ENCODE measurements at regions not wholly inside any gene's neighbourhood (a gene's known extent, or its start where the extent isn't known, plus 50 kb on each side); places are given as distances from the start of the nearest gene placed in this dataset.

GRCh38 chr12:19945559-19946435 lies 422.5 kb upstream of the PDE3A start:
- TF ChIP-seq, protein P1, sequence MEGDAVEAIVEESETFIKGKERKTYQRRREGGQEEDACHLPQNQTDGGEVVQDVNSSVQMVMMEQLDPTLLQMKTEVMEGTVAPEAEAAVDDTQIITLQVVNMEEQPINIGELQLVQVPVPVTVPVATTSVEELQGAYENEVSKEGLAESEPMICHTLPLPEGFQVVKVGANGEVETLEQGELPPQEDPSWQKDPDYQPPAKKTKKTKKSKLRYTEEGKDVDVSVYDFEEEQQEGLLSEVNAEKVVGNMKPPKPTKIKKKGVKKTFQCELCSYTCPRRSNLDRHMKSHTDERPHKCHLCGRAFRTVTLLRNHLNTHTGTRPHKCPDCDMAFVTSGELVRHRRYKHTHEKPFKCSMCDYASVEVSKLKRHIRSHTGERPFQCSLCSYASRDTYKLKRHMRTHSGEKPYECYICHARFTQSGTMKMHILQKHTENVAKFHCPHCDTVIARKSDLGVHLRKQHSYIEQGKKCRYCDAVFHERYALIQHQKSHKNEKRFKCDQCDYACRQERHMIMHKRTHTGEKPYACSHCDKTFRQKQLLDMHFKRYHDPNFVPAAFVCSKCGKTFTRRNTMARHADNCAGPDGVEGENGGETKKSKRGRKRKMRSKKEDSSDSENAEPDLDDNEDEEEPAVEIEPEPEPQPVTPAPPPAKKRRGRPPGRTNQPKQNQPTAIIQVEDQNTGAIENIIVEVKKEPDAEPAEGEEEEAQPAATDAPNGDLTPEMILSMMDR (IDR thresholded peaks at IDR 0.05; ENCODE audit: low read depth, low read length, missing input control): no peak
- TF ChIP-seq, protein P2, sequence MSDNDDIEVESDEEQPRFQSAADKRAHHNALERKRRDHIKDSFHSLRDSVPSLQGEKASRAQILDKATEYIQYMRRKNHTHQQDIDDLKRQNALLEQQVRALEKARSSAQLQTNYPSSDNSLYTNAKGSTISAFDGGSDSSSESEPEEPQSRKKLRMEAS (IDR thresholded peaks at IDR 0.05): no peak
- TF ChIP-seq SP1 (IDR thresholded peaks at IDR 0.05) (no peak), EGR1 (IDR thresholded peaks at IDR 0.05; ENCODE audit: low read depth in 2 of 2) (no peak), YY1 (IDR thresholded peaks at IDR 0.05) (no peak), RAD21 (IDR thresholded peaks at IDR 0.05) (no peak)
- TF ChIP-seq, protein P3, sequence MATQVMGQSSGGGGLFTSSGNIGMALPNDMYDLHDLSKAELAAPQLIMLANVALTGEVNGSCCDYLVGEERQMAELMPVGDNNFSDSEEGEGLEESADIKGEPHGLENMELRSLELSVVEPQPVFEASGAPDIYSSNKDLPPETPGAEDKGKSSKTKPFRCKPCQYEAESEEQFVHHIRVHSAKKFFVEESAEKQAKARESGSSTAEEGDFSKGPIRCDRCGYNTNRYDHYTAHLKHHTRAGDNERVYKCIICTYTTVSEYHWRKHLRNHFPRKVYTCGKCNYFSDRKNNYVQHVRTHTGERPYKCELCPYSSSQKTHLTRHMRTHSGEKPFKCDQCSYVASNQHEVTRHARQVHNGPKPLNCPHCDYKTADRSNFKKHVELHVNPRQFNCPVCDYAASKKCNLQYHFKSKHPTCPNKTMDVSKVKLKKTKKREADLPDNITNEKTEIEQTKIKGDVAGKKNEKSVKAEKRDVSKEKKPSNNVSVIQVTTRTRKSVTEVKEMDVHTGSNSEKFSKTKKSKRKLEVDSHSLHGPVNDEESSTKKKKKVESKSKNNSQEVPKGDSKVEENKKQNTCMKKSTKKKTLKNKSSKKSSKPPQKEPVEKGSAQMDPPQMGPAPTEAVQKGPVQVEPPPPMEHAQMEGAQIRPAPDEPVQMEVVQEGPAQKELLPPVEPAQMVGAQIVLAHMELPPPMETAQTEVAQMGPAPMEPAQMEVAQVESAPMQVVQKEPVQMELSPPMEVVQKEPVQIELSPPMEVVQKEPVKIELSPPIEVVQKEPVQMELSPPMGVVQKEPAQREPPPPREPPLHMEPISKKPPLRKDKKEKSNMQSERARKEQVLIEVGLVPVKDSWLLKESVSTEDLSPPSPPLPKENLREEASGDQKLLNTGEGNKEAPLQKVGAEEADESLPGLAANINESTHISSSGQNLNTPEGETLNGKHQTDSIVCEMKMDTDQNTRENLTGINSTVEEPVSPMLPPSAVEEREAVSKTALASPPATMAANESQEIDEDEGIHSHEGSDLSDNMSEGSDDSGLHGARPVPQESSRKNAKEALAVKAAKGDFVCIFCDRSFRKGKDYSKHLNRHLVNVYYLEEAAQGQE (IDR thresholded peaks at IDR 0.05): no peak
